H54 (cell line): ENCODE measurements at regions not wholly inside any gene's neighbourhood (a gene's known extent, or its start where the extent isn't known, plus 50 kb on each side); places are given as distances from the start of the nearest gene placed in this dataset.

Experiments
- DNase-seq: peaks from one replicate; pipeline ENCODE4 v3.0.0; 2011; ENCODE audit warnings: low spot score, mixed read lengths; ENCODE audit not compliant: insufficient read length
- FAIRE-seq: peaks from 3 replicates; lab custom pipeline; 2011; peaks lifted over from hg19 to GRCh38; lab: Jason Lieb, UNC
- POLR2A ChIP-seq: IDR thresholded peaks from 2 replicates; pipeline ENCODE4 v1.6.1; 2011; ENCODE audit warnings: low read depth, mild to moderate bottlenecking, low read length

DNA sequence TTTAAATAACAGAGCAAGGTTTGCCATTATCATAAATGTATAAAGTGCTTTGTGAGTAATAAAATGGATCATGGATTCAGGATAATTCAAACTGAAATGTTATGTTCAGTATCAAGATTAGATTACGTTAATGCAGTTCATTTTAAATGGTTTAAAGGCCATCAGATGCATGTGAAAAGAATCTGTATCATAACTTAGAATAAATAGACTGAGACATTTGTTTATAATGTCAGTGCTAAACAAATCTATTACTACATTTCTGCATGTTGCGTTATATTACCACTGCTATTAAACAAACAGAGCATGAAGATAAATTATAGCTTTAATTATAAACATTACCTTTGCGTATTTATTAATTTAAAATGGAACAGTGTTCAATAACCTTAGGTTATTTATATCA is 160.2 kb downstream of the TOX3 start:
- no peak for DNase-seq
- no peak for TF ChIP-seq POLR2A
- FAIRE-seq, result no peak

DNA sequence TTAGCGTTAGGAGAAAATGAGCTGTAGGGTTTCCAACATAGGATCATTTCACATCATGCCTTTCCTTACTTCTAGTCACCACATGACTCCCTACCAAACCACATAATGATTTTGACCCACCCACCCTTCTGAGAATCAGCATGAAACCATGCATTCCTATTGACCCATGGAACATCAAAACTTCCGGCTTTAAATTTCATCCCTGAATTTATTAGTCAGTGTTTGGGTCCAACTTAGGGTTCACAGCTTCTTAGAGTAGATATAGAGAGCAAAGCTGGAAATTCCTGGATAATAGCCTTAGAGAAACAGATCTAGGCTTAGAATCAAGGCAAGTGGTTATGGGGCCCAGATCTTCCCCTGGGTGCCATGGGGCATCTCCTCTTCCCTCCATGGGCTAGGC is 162.6 kb downstream of the TOX3 start:
- DNase-seq, result no peak
- no peak for FAIRE-seq
- TF ChIP-seq POLR2A, result no peak

DNA sequence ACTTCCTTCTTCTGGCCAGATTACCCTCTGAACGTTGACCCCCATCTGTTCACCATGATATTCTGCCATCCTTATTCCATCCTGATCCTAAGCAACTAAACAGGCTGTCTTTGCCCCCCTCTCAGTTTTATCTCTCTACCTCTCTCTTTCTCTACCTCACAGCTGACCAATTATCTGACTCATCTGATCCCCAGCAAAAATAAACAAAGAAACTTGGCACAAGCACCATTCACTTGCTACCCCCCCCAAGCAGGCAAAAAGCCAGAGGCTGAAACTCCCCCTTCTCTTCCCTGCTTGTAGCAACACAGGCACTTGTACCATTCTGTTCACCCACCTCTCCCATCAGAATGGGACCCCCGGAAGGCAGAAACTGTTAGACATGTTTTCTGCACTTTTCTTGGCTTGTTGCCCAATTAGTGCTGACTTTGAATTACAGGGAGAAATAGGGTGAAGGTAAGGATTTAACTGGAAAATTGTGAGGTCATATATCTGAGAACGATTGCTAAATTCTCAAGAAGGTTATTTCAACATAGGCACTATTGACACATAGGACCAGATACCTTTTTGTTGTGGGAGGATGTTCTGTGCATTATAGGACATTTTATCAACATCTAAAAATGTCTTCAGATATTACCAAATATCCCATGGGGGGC is 163.2 kb downstream of the TOX3 start:
- DNase-seq (no peak), FAIRE-seq (no peak)
- TF ChIP-seq POLR2A, result no peak

DNA sequence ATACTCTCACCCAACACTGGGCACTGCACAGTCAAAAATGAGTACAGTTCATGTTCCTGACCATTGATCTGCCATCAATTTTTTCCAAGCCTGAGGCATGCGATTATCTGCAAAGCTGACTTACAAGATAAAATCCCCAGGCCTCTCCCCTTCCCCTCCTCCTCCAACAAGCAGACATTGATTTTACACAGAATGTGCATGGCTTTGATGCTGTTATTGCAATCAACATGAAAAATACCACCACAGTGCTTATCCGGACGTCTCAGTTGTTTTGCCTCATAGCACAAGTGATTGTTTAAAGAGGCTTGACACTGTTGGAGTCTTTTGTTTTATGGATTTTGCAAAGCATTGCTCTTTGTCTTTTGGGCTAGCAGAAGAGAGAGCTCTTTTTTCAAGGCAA is 163.8 kb downstream of the TOX3 start:
- no peak for TF ChIP-seq POLR2A
- FAIRE-seq, result no peak
- no peak for DNase-seq

DNA sequence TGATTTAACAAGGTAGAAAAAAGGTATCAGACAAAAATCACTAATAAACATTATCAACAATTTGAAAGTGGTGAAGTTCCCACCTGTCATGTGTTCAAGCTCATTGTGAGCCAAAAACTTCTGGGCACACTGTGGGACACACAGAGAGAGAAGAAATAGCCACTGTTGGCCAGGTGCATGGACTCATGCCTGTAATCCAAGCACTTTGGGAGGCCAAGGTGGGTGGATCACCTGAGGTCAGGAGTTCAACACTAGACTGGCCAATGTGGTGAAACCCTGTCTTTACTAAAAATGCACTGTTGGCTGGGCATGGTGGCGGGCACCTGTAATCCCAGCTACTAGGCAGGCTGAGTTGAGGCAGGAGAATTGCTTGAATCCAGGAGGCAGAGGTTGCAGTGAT is 167.4 kb downstream of the TOX3 start:
- FAIRE-seq (no peak), DNase-seq (no peak)
- no peak for TF ChIP-seq POLR2A

DNA sequence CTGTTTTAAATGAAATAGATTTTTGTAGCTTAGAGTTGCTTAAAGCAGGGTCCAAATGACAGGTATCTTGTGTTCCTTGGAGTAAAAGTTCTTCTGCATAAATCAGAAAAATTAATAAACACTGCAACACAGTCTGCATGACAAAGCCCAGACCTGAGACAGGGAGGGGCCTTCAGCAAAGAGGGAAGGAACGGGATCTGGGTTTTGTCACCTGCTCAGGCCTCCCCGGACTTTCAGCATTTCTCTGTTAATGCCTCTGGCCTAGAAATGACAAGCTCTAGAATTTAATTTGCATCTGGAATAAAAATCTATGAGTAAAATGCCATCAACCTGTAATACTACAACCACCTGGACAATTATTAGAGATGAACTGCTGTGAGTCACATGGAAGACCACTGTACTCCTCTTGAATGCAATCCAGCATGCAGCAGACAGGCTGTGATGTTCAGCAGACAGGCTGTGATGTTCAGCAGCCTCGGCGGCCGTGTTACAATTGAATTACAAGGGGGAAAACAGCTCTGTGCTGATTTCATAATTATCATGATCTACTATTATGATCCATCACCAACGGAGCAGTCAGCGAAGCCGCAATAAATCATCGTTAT is 170.2 kb downstream of the TOX3 start:
- TF ChIP-seq POLR2A, result no peak
- no peak for FAIRE-seq
- no peak for DNase-seq

DNA sequence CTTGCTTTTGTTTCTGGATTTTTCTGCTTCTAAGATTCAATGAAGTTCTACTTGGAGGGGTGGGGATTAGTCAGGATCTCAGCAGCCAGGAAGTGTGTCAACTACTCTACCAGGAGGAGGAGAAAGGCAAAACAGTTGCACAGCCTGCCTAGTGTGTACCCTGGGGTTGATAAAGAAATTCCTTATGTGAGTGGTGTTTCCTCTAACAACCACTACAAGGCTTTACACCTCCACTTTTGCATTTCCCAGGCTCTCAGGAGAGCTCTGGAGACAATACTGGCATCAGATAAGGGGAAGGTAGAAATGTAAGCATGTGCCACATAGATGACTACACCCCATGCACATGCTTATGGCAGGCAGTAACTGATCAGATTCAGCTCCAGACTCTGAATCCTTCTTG is 174.6 kb downstream of the TOX3 start:
- no peak for FAIRE-seq

DNA sequence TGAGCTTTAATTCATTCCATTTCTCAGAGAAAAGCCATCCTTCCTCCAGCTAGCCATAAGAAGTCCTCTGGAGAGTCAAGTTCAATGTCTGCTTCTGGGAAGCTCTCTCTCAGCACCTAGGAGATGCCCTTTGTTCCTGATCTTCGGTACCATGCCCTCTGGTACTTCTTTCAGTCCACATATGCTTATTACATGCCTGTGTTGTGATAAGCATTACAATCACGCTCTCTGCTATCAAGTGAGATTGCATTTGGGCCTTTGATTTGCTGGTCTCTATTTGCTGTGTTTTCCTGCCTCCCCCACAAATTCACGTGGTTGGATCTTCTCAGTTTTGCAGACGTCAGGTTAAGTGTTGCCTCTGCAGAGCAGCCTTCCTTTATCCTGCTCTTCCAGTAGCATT is 178.1 kb downstream of the TOX3 start:
- no peak for FAIRE-seq
- TF ChIP-seq POLR2A, result no peak
- DNase-seq, result no peak

More for the DNA sequence above, 174.6 kb downstream of the TOX3 start:
- TF ChIP-seq POLR2A, result no peak
- DNase-seq, result no peak

DNA sequence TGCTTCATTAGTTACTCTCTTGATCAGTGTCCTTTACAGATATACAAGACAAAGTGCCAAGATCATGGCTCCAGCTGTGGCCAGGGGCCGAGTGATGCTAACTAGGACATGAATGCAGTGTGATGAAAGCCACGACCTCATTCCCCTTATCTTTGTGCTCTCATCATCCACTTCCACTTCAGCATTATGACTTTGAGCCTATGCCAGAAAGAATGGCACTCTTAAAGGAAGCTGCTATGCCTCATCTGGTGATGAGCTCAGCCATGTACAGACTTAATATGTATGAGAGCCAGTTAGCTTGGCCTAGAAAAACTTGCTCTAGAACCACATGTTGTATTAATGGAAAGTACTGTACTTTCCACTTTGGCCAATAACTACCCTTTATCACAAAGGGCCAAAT is 179.1 kb downstream of the TOX3 start:
- DNase-seq, result no peak
- no peak for FAIRE-seq
- TF ChIP-seq POLR2A, result no peak

DNA sequence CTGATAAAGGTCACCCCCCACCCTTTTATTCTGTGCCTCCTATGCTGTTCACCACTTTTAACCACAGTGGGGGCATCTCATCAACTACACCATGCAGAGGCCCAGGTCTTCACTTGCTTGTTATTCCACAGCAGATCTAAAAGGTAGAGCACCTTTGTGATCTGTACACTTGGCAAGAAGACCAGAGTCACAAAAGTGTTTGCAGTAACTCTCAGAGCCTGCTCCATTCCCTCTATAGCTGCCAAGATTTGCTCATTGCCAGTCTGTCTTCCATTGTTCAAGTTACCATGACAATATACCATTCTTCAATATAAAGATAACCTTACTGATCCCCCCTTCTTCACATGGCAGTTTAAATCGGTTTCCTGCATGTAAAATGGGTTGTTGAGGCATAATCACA is 180.0 kb downstream of the TOX3 start:
- FAIRE-seq, result no peak
- TF ChIP-seq POLR2A, result no peak
- no peak for DNase-seq

DNA sequence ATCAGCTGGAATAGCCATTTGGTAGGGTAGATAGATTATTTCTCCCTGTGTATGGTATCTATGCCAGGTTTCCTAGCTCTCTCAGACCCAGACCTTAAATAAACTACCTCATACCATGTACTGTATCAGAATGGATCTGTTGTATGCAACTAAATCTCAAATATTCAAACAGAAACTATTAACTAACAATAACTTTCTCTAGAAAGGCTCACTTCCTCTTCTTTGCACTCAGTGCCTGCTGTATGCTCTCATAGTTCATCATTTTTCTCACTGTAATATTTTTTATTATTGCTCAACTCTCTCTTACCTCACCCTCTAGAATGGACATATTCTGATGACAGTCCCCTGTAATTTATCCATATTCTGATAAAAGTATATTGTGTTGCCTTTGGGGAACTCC is 182.4 kb downstream of the TOX3 start:
- DNase-seq (no peak), FAIRE-seq (no peak)
- TF ChIP-seq POLR2A, result no peak

DNA sequence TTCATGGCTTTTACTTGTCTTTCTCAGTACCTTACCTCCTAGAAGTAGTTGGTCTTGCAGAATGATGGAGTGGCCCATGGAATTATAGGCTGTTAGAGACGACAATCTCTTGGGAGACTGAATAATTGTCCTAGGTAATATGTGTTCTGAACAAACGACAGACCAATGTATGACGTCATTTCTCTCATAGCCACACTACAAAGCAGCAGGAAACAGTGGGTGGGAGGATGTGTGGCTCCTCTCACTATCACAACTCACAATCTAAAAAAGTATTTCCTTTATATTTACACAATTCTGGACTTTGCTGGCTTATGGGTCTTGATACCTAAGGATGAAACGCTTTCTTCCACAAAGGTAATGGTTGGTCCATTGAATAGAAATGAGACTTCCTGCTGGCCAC is 183.9 kb downstream of the TOX3 start:
- no peak for TF ChIP-seq POLR2A
- DNase-seq (no peak), FAIRE-seq (no peak)

DNA sequence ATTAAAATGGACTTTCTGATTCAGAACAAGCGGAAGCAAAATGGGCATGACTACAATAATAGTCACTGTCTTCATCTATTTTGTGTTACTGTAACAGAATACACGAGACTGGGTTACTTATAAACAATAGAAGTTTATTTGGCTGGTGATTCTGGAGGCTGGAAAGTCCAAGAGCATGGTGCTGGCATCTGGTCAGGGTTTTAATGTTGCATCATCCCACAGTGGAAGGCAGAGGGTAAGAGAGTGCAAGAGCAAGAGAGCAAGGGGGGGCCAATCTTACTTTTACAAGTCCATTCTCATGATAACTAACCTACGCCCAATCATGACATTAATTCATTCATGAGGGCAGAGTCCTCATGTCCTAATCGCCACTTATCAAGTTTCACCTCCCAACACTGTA is 189.2 kb downstream of the TOX3 start:
- TF ChIP-seq POLR2A, result no peak
- DNase-seq (no peak), FAIRE-seq (no peak)

DNA sequence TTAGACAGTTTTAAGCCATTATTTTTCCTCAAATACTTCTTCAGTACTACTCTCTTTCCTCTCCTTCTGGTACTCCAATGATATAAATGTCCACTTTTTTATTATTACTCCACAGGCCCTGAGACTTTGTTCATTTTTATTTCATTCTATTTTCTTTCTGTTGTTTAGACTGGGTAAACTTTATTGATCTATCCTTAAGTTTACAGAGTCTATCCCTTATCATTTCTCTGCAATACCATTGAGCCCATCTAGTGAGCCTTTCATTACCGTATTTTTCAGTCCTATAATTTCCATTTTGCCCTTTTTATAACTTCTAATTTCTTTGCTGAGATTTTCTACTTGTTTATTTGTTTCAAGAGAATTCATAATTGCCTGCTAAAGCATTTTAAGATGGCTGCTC is 193.7 kb downstream of the TOX3 start:
- FAIRE-seq (no peak), DNase-seq (no peak)
- TF ChIP-seq POLR2A, result no peak

DNA sequence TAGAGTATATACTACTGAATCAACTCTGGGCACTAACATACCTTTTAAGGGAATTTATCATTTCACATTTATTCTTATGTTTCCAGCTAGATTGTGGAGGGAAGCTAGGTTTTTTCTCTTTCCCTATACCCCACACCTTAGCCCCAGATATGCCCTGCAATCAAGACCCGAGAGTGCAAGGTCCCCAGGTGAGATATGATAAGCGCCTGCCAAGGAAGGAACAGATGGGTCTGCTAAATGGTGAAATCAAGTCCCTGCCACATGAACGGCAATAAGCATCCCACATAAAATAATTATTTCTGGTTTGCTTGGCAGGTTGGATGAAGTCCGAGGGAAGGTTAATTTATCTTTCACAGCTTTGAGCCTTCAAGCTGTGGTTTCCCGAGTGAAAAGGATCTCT is 195.5 kb downstream of the TOX3 start:
- DNase-seq, result no peak
- TF ChIP-seq POLR2A, result no peak
- no peak for FAIRE-seq
